GM10266 (cell line): ENCODE measurements at regions not wholly inside any gene's neighbourhood (a gene's known extent, or its start where the extent isn't known, plus 50 kb on each side); places are given as distances from the start of the nearest gene placed in this dataset.
"Not testable (repeated sequence)": the region's sequence is repeated elsewhere in the genome, so short reads cannot be mapped to it uniquely, and the experiment has no call there.

ENCODE experiments used
- DNase-seq: peaks from one replicate; pipeline ENCODE4 v3.0.0; 2012; ENCODE audit errors: extremely low spot score
- TF ChIP-seq, protein P1 (sequence below): IDR thresholded peaks from 2 replicates; pipeline ENCODE4 v1.5.1; 2012; ENCODE audit warnings: mild to moderate bottlenecking, low read depth; ENCODE audit not compliant: control insufficient read depth, insufficient read depth; ENCODE audit errors: missing control alignments

DNA sequence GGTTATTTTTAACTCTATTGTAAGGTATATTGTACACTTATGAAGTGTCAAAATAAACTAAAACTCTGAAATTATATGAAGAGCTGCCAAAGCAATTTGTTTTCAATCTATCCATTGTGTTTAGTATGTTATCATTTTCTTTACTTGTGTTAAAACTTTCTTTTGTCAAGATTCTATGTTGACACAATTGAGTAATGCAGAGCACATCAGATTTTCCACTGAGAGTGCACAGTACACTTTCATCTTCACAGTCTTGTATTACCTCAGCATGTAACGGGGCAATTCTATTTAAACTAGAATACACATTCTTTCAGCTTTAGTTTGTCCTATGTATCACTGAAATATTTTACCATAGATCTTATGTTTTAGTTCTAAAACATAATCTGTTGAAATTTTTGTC is 304.4 kb upstream of the ZC3H15 start:
- TF ChIP-seq, protein P1, sequence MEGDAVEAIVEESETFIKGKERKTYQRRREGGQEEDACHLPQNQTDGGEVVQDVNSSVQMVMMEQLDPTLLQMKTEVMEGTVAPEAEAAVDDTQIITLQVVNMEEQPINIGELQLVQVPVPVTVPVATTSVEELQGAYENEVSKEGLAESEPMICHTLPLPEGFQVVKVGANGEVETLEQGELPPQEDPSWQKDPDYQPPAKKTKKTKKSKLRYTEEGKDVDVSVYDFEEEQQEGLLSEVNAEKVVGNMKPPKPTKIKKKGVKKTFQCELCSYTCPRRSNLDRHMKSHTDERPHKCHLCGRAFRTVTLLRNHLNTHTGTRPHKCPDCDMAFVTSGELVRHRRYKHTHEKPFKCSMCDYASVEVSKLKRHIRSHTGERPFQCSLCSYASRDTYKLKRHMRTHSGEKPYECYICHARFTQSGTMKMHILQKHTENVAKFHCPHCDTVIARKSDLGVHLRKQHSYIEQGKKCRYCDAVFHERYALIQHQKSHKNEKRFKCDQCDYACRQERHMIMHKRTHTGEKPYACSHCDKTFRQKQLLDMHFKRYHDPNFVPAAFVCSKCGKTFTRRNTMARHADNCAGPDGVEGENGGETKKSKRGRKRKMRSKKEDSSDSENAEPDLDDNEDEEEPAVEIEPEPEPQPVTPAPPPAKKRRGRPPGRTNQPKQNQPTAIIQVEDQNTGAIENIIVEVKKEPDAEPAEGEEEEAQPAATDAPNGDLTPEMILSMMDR = no peak
- DNase-seq = no peak

DNA sequence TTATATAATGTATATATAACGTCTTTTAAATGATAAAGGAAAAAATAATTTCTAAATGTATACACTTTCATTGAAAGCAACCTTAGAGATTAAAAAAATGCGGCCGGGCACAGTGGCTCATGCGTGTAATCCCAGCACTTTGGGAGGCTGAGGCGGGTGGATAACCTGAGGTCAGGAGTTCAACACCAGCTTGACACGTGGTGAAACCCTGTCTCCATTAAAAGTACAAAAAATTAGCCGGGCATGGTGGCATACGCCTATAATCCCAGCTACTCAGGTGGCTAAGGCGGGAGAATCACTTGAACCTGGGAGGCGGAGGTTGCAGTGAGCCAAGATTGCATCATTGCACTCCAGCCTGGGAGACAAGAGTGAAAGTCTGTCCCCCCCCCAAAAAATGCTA is 303.7 kb upstream of the ZC3H15 start:
- DNase-seq = not testable (repeated sequence)

DNA sequence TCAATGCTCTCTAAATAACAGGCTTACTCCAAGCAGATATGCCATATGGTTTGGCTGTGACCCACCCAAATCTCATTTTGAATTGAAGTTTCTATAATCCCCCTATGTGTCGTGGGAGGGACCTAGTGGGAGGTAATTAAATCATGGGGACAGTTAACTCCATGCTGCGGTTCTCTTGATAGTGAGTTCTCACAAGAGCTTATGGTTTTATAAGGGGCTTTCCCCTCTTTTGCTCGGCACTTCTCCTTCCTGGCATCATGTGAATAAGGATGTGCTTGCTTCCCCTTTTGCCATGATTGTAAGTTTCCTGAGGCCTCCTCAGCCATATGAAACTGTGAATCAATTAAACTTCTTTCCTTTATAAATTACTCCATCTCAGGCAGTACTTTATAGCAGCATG is 302.7 kb upstream of the ZC3H15 start:
- TF ChIP-seq, protein P1 = no peak
- DNase-seq = no peak

DNA sequence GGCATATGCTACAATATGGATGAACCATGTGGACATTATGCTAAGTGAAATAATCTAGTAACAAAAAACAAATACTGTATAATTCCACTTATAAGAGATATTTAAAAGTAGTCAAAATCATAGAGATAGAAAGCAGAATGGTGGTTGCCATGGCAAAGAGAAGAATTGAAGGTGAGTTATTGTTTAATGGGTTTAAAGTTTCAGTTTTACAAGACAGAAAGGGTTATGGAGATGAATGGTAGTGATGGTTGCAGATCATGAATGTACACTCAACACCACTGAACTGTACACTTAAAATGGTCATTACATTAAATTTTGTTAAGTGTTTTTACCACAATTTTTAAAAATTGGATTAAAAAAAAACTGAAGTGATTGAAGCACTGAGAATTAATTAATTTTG is 298.2 kb upstream of the ZC3H15 start:
- DNase-seq = no peak
- TF ChIP-seq, protein P1 = no peak

DNA sequence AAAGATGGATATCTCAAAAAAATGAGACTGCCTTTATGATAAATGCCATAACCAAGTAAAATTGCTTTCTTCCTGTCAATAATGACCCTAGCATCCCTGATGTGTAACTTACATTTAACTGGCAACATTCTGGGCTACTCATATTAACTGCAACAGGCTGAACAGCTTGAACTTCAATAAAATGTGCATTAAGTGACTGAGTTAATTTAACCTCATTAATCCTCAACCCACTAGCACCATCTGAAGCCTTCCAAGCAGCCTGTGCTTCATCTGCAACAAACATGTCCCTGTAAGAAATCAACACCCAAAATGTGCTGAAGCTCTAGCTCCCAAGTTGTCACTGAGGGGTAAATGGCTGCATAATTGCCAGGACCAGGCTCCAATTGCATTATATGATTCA is 296.2 kb upstream of the ZC3H15 start:
- no peak for DNase-seq
- TF ChIP-seq, protein P1 = no peak

DNA sequence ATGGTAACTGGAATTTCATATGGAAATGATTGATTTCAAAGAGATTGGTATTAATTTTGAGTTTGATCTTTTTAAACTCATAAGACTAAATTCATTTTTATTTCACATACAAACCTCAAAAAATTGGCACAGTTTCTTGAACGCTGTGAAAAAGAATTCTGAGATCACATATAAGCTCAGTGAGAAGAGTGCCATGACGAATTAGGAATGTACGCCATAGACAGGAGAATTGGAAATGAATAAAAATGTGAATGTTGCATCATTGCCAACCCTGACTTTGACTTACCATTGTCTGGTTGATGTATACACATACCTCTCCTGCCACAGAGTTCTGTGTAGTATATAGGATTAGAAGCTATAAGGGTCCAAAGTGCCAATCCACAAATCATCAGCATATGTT is 290.4 kb upstream of the ZC3H15 start:
- no peak for DNase-seq
- TF ChIP-seq, protein P1 = no peak

DNA sequence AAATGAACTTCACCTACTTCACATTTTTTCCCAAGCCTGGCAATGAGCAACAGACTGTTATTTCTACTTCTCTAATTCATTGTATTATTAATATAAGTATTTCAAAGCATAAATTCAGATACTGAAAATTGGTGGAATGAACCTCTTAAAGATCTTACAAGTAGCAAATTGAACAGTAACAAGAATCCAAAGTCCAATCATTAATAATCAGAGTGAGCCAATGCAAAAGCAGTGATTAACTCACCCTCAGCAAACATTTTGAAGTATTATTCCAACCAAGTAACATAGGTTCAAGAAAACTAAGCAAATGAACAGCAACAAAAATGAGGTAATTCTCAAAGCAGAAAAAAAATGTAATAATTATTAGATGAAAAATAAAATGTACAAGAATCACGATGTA is 288.1 kb upstream of the ZC3H15 start:
- TF ChIP-seq, protein P1 = no peak
- DNase-seq = no peak

DNA sequence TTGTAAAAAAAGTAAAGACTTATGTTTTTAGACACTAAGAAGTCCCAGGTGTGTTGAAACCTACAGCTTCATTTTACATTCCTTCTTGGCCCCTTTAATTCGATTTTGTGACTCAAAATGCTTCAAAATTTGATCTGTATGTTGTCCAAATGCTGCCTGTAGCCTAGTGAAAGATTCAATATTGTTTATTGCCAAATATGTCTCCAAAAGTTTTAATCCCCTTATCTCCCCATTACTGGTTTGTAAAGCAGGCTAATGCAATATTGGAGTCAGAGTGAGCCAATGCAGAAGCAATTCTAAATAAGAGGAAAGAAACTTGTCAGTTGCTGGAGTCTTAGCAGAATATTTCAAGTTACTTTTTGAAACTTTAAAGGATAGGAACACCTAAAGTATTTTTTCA is 287.0 kb upstream of the ZC3H15 start:
- TF ChIP-seq, protein P1 = no peak
- DNase-seq = no peak
